Esophagus muscularis mucosa (tissue), 4 donors: ENCODE measurements at regions not wholly inside any gene's neighbourhood (a gene's known extent, or its start where the extent isn't known, plus 50 kb on each side); places are given as distances from the start of the nearest gene placed in this dataset.
"Not testable (repeated sequence)": the region's sequence is repeated elsewhere in the genome, so short reads cannot be mapped to it uniquely, and the experiment has no call there.

Experiments used
- DNase-seq: peaks from one replicate; pipeline ENCODE4 v3.0.0-alpha.2; 2017; ENCODE audit errors: extremely low spot score
- H3K27ac ChIP-seq, 4 donors: fragments of 200-600 bp; sonication (generic); replicated peaks in 1 of 4; 1 replicate in 3 of 4; 2 replicates in 1 of 4; pipeline ENCODE4 v1.5.1; 2016 to 2019; ENCODE audit warnings: mild to moderate bottlenecking in 1 of 4
- H3K27me3 ChIP-seq, 4 donors: fragments of 200-600 bp; sonication (generic); one replicate each; pipeline versions ENCODE4 v1.5.1 to v1.6.0; 2016 to 2019
- H3K36me3 ChIP-seq, 4 donors: fragments of 200-600 bp; sonication (generic); one replicate each; pipeline ENCODE4 v1.5.1; 2016 to 2019
- H3K4me1 ChIP-seq, 4 donors: fragments of 200-600 bp; sonication (generic); one replicate each; pipeline ENCODE4 v1.5.1; 2016 to 2019
- H3K4me3 ChIP-seq, 4 donors: fragments of 200-600 bp; sonication (generic); 1 replicate in 2 of 4; 2 replicates in 2 of 4; pipeline ENCODE4 v1.5.1; 2016 to 2019; ENCODE audit warnings: mild to moderate bottlenecking in 4 of 4, moderate library complexity in 1 of 4
- H3K9me3 ChIP-seq, 4 donors: fragments of 200-600 bp; sonication (generic); 1 replicate in 3 of 4; 2 replicates in 1 of 4; pipeline ENCODE4 v1.5.1; 2016 to 2019
- CTCF ChIP-seq, 3 experiments: fragments of 200-600 bp in 2 of 3; fragments of 450-650 bp in 1 of 3; sonication (generic) in 2 of 3; IDR thresholded peaks; one replicate each; pipeline ENCODE4 v1.5.1; 2017 to 2019; ENCODE audit warnings: antibody characterized with exemption in 3 of 3, mild to moderate bottlenecking in 2 of 3, moderate library complexity in 1 of 3
- EP300 ChIP-seq: sonication (generic); formaldehyde crosslinking; IDR thresholded peaks from one replicate; pipeline ENCODE4 v1.6.1; 2017; ENCODE audit warnings: antibody characterized with exemption
- POLR2A ChIP-seq: fragments of 450-650 bp; IDR thresholded peaks from one replicate; pipeline ENCODE4 v1.6.1; 2017; ENCODE audit warnings: antibody characterized with exemption, moderate library complexity, mild to moderate bottlenecking, low read depth
- POLR2AphosphoS5 ChIP-seq, 2 donors: sonication (generic); formaldehyde crosslinking; IDR thresholded peaks; one replicate each; pipeline ENCODE4 v1.6.1; 2017; ENCODE audit warnings: antibody characterized with exemption in 2 of 2
- WGBS: methylation state at CpG from one replicate; pipeline ENCODE4 v1.1.5; 2018; 5-methylcytosine and 5-hydroxymethylcytosine counted together
- intact Hi-C: fragments of 100-400 bp; cut with DNase I; formaldehyde crosslinking; loops from one replicate; pipeline ENCODE4 v1.15.1; 2023

- Histone ChIP-seq H3K36me3 (no peaks in the 10 kb centered on the region), H3K9me3 (no peaks in the 10 kb centered on the region), H3K4me1 (no peaks in the 10 kb centered on the region), H3K27ac (no peak overlapping the region), H3K27me3 (no peaks in the 10 kb centered on the region), H3K4me3 (no peak overlapping the region)
- no peak for TF ChIP-seq POLR2AphosphoS5 (IDR thresholded peaks at IDR 0.05)
- TF ChIP-seq POLR2A = no peak
- TF ChIP-seq EP300 = no peak
- no peak for TF ChIP-seq CTCF (IDR thresholded peaks at IDR 0.05)
- no peak for DNase-seq
- intact Hi-C loops = no loop called here
- no CpG with 5 or more reads among the region's 1 CpG for WGBS
Observed at GRCh38 chr3:152684279-152684678, 150.7 kb upstream of the P2RY1 start.

GRCh38 chr3:152688313-152688712 lies 146.6 kb upstream of the P2RY1 start:
- no peaks in the 10 kb centered on the region for H3K4me1 ChIP-seq
- no peak overlapping the region for H3K27ac ChIP-seq
- H3K36me3 ChIP-seq = no peaks in the 10 kb centered on the region
- intact Hi-C loops = no loop called here
- H3K4me3 ChIP-seq = no peak overlapping the region
- no peaks in the 10 kb centered on the region for H3K27me3 ChIP-seq
- TF ChIP-seq POLR2AphosphoS5 (IDR thresholded peaks at IDR 0.05) (no peak), EP300 (no peak), CTCF (IDR thresholded peaks at IDR 0.05) (no peak), POLR2A (no peak)
- WGBS = 82% methylated on average over 3 of the region's 5 CpGs
- no peaks in the 10 kb centered on the region for H3K9me3 ChIP-seq
- no peak for DNase-seq

- H3K4me3 ChIP-seq, DNase-seq, H3K27me3 ChIP-seq, H3K9me3 ChIP-seq, H3K36me3 ChIP-seq, intact Hi-C loops, H3K4me1 ChIP-seq, H3K27ac ChIP-seq: not testable (repeated sequence)
- 69% methylated on average over 2 of the region's 2 CpGs for WGBS
Observed at GRCh38 chr3:152692326-152692725, 142.6 kb upstream of the P2RY1 start.

- H3K36me3 ChIP-seq, DNase-seq, intact Hi-C loops, H3K9me3 ChIP-seq, H3K4me3 ChIP-seq, H3K27me3 ChIP-seq, H3K4me1 ChIP-seq, H3K27ac ChIP-seq: not testable (repeated sequence)
- 100% methylated on average over 1 of the region's 1 CpG for WGBS
Observed at GRCh38 chr3:152693521-152694250, 141.2 kb upstream of the P2RY1 start.

GRCh38 chr3:152695840-152696239 lies 139.1 kb upstream of the P2RY1 start:
- H3K4me1 ChIP-seq = no peaks in the 10 kb centered on the region
- H3K4me3 ChIP-seq = no peak overlapping the region
- H3K27me3 ChIP-seq = no peaks in the 10 kb centered on the region
- H3K36me3 ChIP-seq = no peaks in the 10 kb centered on the region
- TF ChIP-seq POLR2AphosphoS5 (IDR thresholded peaks at IDR 0.05) (no peak), POLR2A (no peak), EP300 (no peak), CTCF (IDR thresholded peaks at IDR 0.05) (no peak)
- H3K27ac ChIP-seq = no peak overlapping the region
- DNase-seq = no peak
- 66% methylated on average over 1 of the region's 1 CpG for WGBS
- no peaks in the 10 kb centered on the region for H3K9me3 ChIP-seq
- intact Hi-C loops = no loop called here

GRCh38 chr3:152696962-152697361 lies 138.0 kb upstream of the P2RY1 start:
- Histone ChIP-seq H3K27ac (no peak overlapping the region), H3K4me1 (no peaks in the 10 kb centered on the region), H3K36me3 (no peaks in the 10 kb centered on the region), H3K9me3 (no peaks in the 10 kb centered on the region), H3K27me3 (no peaks in the 10 kb centered on the region), H3K4me3 (no peak overlapping the region)
- DNase-seq = no peak
- intact Hi-C loops = no loop called here
- TF ChIP-seq POLR2AphosphoS5 (IDR thresholded peaks at IDR 0.05) = no peak
- no peak for TF ChIP-seq EP300
- TF ChIP-seq POLR2A = no peak
- TF ChIP-seq CTCF (IDR thresholded peaks at IDR 0.05) = no peak
